ENCODE measurements at regions not wholly inside any gene's neighbourhood (a gene's known extent, or its start where the extent isn't known, plus 50 kb on each side); places are given as distances from the start of the nearest gene placed in this dataset.

- Mint-ChIP-seq H3K27ac (ENCODE audit: unreplicated experiment) (no peak overlapping the region), H3K27me3 (ENCODE audit: low read depth) (no peaks in the 10 kb centered on the region), H3K36me3 (ENCODE audit: low read depth) (no peaks in the 10 kb centered on the region), H3K4me1 (ENCODE audit: low read depth) (peaks cover 8% of the 10 kb centered on the region), H3K4me3 (ENCODE audit: unreplicated experiment) (no peak overlapping the region), H3K9me3 (ENCODE audit: low read depth) (peaks cover 3% of the 10 kb centered on the region)
- TF ChIP-seq CTCF (IDR thresholded peaks at IDR 0.05), result no peak
- DNase-seq (ENCODE audit: low spot score), result no peak
These were observed 398.1 kb upstream of the LYPLAL1 start for GRCh38 chr1:218775501-218776021.

GRCh38 chr1:218778257-218779126, 395.2 kb upstream of the LYPLAL1 start:
- Mint-ChIP-seq H3K27me3 (ENCODE audit: low read depth) (no peaks in the 10 kb centered on the region), H3K4me1 (ENCODE audit: low read depth) (peaks cover 8% of the 10 kb centered on the region), H3K27ac (ENCODE audit: unreplicated experiment) (no peak overlapping the region), H3K36me3 (ENCODE audit: low read depth) (peaks cover 2% of the 10 kb centered on the region), H3K4me3 (ENCODE audit: unreplicated experiment) (no peak overlapping the region), H3K9me3 (ENCODE audit: low read depth) (no peaks in the 10 kb centered on the region)
- no peak for TF ChIP-seq CTCF (IDR thresholded peaks at IDR 0.05)
- no peak for DNase-seq (ENCODE audit: low spot score)

- no peaks in the 10 kb centered on the region for H3K27me3 Mint-ChIP-seq (ENCODE audit: low read depth)
- DNase-seq (ENCODE audit: low spot score), result no peak
- TF ChIP-seq CTCF (IDR thresholded peaks at IDR 0.05), result no peak
- H3K4me1 Mint-ChIP-seq (ENCODE audit: low read depth), result peaks cover 8% of the 10 kb centered on the region
- no peak overlapping the region for H3K27ac Mint-ChIP-seq (ENCODE audit: unreplicated experiment)
- H3K4me3 Mint-ChIP-seq (ENCODE audit: unreplicated experiment), result no peak overlapping the region
- no peaks in the 10 kb centered on the region for H3K9me3 Mint-ChIP-seq (ENCODE audit: low read depth)
- peaks cover 2% of the 10 kb centered on the region for H3K36me3 Mint-ChIP-seq (ENCODE audit: low read depth)
These were observed 394.2 kb upstream of the LYPLAL1 start for GRCh38 chr1:218779341-218780100.

- H3K4me1 Mint-ChIP-seq (ENCODE audit: low read depth), result peaks cover 24% of the 10 kb centered on the region
- no peak overlapping the region for H3K27ac Mint-ChIP-seq (ENCODE audit: unreplicated experiment)
- no peak for DNase-seq (ENCODE audit: low spot score)
- TF ChIP-seq CTCF (IDR thresholded peaks at IDR 0.05), result no peak
- H3K9me3 Mint-ChIP-seq (ENCODE audit: low read depth), result no peaks in the 10 kb centered on the region
- H3K4me3 Mint-ChIP-seq (ENCODE audit: unreplicated experiment), result no peak overlapping the region
- H3K27me3 Mint-ChIP-seq (ENCODE audit: low read depth), result no peaks in the 10 kb centered on the region
- H3K36me3 Mint-ChIP-seq (ENCODE audit: low read depth), result peaks cover 2% of the 10 kb centered on the region
These were observed 390.5 kb upstream of the LYPLAL1 start for GRCh38 chr1:218783131-218783530.

GRCh38 chr1:218783916-218784315, 389.8 kb upstream of the LYPLAL1 start:
- Mint-ChIP-seq H3K36me3 (ENCODE audit: low read depth) (peaks cover 2% of the 10 kb centered on the region), H3K27me3 (ENCODE audit: low read depth) (no peaks in the 10 kb centered on the region), H3K9me3 (ENCODE audit: low read depth) (peaks cover 3% of the 10 kb centered on the region), H3K27ac (ENCODE audit: unreplicated experiment) (no peak overlapping the region), H3K4me1 (ENCODE audit: low read depth) (peaks cover 24% of the 10 kb centered on the region), H3K4me3 (ENCODE audit: unreplicated experiment) (no peak overlapping the region)
- DNase-seq (ENCODE audit: low spot score), result no peak
- no peak for TF ChIP-seq CTCF (IDR thresholded peaks at IDR 0.05)

All from chondrocyte (in vitro differentiated cells).